Kasumi-1 (cell line): ENCODE measurements at regions not wholly inside any gene's neighbourhood (a gene's known extent, or its start where the extent isn't known, plus 50 kb on each side); places are given as distances from the start of the nearest gene placed in this dataset.
A peak's percentile ranks its signal among the peaks of the same experiment; 100 is the strongest.

Source experiments
- DNase-seq, 2 experiments: peaks; one replicate each; lab custom pipeline; 2025; lab: John Stamatoyannopoulos, UW

GRCh38 chr15:35320158-35320780 is 225.7 kb downstream of the DPH6 start:
- no peak for DNase-seq

DNA sequence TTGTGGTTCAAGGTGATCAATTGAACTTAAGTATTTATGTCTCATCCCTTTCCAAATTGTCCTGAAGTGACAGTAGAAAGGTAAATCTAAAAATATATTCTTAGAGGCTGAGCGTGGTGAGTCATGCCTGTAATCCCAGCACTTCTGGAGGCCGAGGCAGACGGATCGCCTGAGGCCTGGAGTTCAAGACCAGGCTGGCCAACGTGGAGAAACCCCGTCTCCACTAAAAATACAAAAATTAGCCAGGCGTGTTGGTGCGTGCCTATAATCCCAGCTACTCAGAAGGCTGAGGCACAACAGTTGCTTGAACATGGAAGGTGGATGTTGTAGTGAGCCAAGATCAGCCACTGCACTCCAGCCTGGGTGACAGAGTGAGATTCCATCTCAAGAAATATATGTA is 226.6 kb downstream of the DPH6 start:
- no peak for DNase-seq

DNA sequence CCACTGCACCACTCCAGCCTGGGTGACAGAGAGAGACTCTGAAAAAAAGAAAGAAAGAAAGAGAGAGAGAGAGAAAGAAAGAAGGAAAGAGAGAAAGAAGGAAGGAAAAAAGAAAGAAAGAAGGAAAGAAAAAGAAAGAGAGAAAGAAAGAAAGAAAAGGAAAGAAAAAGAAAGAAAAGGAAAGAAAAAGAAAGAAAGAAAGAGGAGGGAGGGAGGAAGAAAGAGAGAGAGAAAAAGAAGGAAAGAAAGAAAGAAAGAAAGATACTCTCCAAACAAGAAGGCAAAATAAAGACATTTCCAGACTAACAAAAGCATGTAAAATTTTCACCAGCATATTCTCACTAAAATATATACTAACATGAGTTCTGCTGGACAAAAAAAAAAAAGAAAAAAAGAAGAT is 228.7 kb downstream of the DPH6 start:
- no peak for DNase-seq

DNA sequence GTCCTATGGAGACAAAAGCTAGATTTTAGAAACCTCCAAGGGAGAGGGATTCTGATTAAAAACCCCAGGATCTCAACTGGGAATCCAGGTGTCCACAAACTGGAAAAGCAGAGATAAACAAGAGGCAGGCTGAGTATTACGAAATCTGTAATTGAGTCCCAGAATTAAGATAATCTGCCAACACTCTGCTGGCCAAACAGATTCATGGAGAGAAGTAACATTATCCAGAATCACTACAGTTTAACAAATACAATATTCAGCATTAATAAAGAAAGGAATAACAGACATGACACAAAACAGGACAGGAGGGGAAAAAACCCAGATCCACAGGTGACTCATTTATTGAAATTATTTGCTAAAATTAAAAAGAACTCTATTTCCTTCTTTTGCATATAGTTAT is 227.2 kb upstream of the NANOGP8 start:
- DNase-seq = no peak

GRCh38 chr15:35311615-35312014 is 226.5 kb upstream of the NANOGP8 start:
- DNase-seq = no peak

DNA sequence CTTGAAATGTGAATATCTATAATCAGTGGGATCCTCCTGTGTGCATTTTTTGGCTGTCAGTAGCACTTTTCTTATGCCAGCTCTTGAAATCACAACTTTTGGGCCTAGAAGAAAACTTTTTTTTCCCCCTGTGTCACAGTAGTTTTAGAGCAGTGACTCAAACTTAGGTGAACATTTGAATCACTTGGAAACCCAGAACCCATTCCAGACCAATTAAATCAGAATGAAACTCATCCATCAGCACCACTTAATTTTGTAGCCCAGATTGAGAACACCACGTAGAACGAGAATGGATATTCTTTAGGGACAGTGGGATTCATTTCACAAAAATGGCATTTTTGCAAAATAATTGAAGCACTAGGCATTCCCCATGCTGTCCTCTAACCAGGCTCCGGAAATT is 224.8 kb upstream of the NANOGP8 start:
- DNase-seq = no peak

GRCh38 chr15:35308802-35309201 is 223.7 kb upstream of the NANOGP8 start:
- DNase-seq = no peak

DNA sequence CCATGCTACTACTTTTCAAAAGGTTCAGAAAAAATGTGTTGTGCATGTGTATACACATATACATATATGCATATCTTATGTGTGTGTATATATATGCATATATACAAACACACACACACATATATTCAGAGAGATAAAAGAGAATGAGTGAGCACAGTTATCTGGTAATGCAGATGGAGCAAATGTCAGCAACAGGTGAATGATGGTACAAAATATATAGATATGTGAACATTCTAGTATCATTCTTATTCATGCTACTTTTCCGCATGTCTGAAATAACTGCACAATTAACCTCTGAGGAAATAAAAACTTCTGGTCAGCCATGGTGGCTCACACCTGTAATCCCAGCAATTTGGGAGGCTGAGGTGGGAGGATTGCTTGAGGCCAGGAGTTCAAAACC is 222.6 kb upstream of the NANOGP8 start:
- no peak for DNase-seq

DNA sequence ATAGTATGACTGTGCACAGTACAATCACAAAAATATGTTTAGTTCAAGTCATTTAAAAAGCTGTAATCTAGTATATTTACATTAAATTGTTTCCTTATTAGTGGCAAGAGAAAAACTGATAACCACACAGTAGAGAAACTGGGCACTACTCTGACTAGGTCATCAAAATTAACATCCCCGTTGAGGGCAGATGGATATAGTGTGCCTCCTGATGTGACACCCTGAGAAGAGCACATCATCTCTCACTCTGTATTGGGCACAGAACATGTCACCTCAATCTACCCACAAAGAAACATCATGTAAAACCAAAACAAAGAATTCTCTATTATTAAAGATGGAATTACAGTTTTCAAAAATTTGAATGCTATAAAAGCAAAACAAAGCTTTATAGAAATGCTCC is 221.9 kb upstream of the NANOGP8 start:
- DNase-seq = no peak

DNA sequence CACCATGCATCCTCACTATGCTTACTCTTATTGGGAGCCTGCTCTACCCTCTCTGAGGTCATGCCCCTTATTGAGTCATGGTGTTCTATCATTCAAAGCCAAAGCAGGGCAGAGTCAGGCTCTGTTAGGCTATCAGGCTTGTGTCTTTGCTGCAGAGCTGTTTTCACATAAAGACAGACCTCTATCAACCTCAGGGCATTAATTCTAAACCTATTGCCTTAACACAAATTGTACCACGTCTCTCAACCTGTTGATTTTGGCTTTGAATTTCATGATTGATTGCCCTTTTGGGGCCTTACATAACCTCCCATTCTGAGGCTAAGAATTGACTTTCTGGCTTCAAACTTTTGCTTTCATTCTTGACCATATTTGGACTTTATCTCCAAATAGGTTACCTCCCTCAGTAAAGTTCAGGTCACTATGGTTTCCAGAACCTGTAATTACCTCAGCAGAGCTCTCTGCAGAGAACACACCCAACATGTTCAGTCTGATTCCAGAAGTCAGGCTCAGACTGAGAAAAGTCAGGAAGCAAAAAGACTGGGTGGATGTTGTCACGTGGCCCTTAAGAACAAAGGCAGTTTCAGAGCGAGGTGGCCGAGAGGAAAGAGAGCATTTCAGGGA is 221.4 kb upstream of the NANOGP8 start:
- no peak for DNase-seq

- DNase-seq = no peak
Observed at GRCh38 chr15:35305946-35306345, 220.9 kb upstream of the NANOGP8 start.

- no peak for DNase-seq
Observed at GRCh38 chr15:35305031-35305550, 220.0 kb upstream of the NANOGP8 start.

DNA sequence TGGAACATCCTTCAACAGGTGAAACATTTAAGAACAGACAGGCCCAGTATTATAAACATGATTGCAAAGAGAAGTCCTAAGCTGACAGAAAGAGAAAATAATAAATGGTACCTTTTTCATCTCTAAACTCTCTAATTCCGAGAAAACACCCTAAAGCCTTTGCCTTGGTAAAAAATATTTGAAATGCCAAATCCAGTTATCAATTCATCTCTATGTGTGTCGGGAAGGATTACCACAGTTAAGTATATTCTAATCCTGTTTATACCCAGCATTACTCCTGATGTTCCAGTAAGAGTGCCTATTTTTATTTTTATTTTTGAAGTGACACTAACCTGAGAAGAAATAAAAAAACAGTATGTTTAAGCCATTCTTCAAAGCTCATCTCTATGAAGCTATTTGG is 219.3 kb upstream of the NANOGP8 start:
- no peak for DNase-seq

- no peak for DNase-seq
Observed at GRCh38 chr15:35302334-35302733, 217.2 kb upstream of the NANOGP8 start.

- no peak for DNase-seq
Observed at GRCh38 chr15:35301088-35301487, 216.0 kb upstream of the NANOGP8 start.

DNA sequence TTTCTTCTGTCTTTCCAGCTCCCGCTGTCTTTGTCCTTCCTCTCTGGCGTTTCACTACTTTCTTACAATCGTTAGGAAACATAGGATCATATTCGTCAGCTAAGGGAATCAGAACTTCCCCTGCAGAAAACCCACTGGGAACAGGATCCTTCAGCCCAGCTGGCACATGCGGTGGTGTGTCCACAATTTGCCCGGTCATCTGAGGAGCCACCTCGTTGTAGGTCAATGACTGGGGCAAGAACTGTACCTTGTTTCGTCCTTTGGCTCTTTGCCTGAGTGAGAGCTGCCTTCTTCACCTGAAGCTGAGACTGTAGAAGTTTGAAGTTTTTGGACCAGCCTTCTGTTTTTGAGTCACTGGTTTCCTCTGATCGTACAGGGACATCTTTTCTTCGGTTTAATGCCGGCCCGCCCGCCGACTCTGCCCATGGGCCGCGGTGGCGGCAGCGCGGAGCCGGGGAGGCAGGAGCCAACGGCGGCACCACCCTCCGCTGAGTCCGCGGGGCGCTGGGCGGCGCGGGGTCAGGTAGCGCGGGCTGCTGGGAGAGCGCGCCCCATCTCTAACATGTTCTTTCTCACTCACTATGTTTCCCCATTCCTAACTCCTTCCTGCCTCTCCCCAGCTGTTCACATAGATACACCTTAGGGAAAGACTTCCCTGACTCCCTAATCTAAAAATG is 214.1 kb upstream of the NANOGP8 start:
- DNase-seq = no peak

DNA sequence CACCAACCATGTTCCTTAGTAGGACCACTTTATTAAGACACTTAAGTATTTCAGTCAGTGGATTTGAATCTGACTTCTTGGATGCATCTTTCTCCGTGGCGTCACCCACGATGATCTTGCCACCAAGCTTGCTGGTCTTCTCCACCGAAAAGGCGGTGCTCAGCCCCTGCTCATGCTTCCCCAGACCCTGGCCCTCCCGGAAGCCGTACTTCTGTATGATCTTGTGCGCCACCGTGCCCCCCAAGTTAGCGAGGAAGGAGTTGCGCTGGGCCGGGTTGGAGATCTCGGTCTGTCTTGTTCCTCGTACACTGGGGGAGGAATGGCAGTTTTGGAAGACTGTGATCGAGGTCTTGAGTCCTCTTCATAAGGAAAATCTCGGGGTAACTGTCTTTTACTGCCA is 213.4 kb upstream of the NANOGP8 start:
- DNase-seq = no peak

DNA sequence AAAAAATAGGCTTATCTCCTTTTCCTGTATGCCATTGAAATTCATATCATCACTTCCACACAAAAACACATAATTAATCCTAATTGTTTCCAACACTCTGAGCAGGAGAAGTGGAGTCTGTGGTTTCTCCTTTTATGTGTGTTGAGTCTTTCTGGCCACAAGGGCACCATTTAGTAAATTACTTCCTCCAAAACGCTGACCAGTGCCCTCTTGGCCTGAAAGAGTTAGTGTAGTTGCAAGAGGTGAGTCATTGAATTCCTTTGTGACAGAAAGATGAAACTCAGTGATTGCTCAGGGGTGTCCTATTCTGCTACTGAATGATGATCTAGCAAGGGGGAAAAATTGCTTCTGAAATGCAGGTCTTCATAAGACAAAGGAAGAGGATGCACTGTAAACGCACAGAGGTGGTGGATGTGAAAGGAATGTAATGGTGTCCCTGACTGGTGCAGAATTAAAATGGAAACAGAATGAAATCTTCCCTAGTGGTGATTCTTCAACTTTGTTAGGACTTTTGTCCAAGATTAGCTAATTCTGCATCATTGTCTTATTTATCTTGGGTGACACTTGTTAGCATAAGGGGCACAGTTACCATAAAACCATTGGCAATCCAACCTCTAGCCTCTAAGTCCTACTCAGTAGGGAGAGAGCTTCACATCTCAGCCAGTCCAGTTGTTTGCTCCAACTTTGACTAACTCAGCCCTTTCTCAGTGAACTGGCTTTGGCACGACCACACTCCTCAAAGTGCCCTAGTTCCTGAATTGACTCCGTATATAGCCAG is 208.4 kb upstream of the NANOGP8 start:
- DNase-seq = no peak

- DNase-seq = no peak
Observed at GRCh38 chr15:35290301-35290721, 205.2 kb upstream of the NANOGP8 start.

- DNase-seq = peak; percentile 26 to 39
Observed at GRCh38 chr15:35289024-35289617, 204.0 kb upstream of the NANOGP8 start.

GRCh38 chr15:35288580-35288979 is 203.5 kb upstream of the NANOGP8 start:
- DNase-seq = no peak

DNA sequence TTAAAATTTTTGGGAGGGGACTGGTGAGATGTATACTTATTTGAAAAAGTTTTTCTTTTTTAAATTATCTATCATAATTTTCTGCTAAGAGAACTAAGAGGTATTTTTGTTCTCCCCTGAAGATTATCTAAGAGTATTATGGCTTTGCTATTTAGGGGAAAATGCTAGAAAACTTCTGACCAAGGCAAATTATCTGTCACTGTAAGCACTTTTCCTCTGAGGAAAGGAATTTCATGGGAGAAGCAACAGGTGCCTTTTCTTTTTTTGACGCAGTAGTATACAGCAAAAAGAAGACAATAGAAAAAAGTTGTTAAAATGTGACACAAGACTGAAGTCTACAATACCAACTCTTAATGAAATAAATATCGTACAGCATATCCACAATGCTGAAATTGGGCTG is 201.6 kb upstream of the NANOGP8 start:
- DNase-seq = no peak
